Effector CD8-positive, alpha-beta T cell (primary cell): ENCODE measurements at regions not wholly inside any gene's neighbourhood (a gene's known extent, or its start where the extent isn't known, plus 50 kb on each side); places are given as distances from the start of the nearest gene placed in this dataset.

Experiments
- DNase-seq: peaks from one replicate; lab custom pipeline; 2025; lab: John Stamatoyannopoulos, UW

DNA sequence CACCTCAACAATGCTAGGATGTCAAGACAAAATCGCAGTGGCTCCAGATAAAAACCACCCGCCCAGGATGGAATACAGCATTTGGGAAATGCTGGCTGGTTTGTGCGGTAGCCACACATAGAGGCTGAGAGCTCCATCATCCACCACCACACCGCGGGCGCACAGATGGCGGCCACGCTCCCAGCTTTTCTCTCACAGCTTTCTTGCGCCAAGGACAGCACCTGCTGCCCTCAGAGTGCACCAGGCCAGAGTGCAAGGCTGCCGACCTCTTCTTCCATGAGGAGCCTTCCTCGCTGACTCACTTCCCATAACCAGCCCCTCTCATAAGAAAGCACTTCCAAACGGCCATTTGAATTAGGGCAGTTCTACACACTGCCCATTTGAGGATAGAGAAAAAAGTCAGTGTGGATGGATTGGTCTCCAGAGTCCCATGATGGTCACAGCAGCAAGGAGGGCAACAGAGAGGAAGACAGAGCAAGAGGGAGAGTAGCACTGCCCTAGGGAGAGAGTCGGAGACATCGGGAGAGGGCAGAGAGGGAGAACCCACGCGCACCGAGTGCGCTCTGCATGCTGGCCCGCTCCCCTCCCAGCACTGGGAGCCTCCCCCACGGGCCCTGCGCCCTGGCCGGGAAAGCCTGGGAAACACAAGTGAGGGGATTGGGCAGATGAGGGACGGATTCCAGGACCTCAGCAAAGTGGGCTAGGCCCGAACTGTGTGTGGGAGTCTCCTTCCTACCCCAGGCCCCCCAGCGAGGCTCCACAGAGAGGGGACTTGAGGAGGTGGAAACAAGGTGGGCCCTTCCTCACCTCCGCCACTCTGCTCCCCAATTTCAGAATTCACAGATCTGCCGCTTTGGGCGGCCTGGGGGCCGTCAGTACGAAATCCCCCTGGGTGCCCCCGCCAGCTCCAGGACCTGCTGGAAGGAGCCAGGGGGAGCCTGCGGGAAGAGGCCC, 156.9 kb downstream of the USP12 start:
- no peak for DNase-seq

DNA sequence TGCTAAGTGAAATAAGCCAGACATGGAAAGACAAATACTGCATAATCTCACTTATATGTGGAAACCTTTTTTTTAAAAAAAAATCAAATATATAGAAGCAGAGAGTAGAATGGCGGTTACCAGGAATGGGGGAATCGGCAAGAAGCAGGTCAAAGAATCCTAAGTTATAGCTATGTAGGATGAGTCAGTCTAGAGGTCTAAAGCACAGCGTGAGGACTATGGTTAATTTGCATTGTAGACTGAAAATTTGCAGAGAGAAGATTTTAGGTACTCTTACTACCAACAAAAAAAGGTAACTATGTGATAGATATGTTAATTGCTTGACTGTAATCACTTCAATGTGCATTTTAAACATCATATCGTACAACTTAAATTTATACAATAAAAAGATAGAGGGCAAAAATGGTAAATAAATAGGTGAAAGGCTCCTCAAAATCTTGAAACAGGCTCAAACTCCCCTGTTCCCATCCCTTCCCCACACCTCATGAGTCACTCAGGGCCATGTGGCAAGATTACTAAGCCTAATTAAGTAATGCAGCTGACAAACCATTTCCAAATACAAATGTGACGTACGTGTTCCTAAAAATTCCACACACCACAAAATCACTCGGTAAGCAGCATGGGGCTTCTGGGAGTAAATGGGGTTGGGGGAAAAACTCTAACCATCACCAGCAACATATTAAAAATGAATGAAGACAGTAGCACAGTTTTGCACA, 159.0 kb downstream of the USP12 start:
- DNase-seq: no peak

DNA sequence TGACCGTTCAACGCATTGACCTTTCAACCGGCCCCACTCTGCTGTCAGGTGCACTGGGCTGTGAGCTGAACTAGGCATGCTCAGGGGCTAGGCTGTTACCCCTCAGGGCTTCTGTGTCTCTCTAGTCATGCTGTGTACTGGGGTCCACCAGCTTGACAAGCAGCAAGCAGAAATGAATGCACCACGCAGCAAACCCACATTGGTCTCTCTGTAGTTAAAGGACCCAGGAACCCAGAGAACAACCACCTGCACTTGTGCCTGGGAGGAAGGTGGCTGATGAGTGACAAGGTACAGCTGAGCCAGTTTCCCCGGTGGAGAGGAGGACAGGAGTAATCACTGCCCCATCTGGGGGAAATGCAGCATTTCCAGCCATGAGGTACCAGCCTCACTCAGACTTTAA, 159.9 kb downstream of the USP12 start:
- DNase-seq: no peak

DNA sequence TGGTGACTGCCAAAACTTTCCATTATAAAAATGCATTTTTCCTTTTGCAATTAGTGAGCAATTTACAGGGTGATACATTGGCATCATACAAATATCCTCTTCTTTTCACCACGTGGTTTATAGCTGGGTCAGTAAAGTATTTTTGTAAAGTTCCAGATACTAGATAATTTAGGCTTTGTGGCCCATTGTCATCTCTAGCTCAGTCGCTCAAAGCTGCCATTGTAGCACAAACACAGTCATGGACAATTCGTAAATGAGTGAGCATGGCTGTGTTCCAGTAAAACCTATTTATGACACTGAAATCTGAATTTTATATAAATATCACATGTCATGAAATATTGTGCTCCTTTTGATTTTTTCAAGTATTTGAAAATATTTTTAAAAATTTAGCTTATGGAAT, 162.9 kb downstream of the USP12 start:
- DNase-seq: no peak

DNA sequence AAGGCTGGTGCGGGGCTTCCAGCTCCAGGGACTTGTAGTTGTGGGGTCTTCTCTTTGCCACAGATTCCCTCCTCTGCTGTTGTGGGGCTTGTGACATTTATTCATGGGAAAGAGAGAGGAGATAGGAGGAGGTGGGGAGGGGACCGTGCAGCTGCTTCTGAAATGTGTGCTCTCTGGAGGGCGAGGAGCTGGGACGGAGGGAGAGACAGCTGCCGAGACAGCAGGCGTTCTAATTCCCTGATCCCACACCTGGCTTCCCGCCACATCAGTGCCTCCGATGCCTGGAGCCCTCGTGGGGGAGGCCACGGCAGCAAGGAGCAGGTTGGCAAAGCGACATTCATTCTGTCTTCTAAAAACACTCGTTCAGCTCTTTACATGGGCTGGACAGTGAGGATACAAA, 164.4 kb downstream of the USP12 start:
- DNase-seq: no peak

DNA sequence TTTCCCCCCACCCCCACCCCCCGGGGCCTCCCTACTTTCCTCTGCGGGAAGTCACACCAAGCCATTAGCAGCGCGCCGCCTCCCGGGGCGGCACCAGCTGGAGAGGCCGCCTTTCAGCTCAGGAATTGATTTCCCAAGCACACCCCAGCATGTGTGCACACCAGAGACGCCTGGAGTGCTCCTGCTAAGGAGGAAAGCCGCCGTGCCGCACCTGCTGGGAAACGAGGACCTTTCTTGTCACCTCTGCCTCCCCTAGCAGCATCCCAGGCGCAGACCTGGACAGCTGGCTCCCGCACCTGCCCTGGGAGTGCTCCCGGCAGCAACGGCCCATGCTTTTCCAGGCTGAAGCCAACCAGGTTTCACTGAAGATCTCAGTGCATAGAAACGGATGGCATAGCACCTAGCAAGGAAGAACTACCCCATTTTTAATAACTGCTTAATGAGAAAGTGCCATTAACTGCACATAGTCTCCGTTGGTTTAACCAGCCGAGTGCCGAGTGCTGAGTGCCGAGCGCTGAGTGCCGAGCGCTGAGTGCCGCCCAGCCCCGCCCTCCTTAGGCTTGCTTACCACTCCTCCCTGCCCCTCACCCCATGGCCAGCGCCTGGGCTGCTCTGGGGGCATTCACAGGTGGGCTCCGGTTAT, 165.0 kb downstream of the USP12 start:
- DNase-seq: no peak

DNA sequence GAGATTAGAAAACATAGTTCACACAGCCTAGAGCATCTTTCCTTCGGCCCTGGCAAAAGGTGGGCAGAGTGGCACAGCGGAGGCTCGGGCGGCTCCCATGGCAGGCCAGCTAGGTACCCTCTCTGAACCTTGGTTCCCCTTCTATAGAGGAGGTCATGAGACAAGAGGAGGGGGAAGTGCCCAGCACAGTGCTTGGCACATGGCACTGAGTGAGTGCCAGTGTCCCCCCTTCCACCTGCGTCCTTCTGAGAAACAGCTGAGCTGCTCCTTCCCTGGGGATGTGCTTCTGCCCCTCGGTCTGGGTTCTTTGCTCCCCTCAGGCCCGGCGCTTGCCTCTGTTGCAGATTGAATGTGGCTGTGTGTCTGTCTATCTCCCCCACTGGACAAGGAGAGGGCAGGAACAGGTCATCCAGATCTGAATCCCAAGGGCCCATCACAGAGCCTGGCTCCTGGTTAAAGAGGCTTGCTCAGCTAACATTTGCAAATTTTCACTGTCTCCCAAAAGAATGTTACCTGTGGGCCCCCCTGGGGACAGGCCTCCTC, 165.6 kb downstream of the USP12 start:
- no peak for DNase-seq

DNA sequence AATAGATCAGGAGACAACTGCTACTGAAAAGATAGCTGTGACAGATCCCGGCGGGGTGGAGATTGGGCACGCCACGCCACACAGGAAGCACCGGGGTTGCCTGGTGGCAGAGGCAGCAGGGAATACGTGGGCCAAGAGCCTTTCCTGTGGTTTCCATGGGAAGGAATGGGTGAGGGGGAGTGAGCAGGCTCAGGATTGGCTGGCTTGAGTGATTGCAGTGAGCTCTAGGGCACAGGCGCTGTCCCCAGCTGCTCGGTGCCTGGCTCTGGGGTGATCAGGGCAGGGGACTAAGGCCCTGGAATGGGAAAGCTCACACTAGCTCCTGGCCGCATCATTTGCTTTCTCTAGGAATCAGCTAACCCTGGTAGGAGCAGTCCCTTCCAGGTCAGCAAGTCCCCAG, 166.1 kb downstream of the USP12 start:
- no peak for DNase-seq

DNA sequence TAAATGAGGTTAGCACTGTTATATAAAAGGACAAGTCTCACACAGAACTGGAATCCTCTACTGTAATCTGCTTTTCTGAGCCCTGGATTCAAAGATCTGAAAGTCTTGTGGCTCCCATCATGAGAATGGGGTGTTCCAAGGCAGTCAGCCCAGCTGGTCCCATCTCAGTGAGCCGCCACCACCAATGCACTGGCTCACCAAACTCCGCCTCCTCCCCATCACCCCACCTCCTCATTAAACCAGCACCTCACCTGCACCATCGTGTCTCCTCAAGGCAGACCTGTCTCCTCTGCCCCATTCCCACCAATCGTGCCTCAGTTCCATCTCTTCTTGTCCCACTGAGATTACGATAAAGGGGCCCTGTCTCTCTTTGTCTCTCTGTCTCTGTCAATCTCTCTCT, 166.7 kb downstream of the USP12 start:
- DNase-seq: no peak

DNA sequence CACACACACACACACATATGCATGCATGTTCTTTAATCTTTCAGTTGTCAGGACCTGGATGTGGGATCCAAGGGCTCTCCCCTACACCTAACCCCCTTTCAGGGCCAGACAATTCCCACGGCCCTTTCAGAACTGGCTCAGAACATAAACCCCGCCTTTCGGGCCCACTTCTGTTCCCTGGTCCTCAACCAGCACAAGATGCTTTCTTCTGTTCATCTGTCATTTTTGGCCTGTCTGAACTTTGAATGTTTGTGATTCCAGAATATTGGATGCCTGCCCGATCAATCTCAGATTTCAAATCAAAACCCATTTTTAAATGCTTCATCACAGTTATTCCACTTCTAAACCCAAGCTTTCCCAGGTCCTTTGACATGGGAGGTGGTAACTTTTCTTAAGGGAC, 167.3 kb downstream of the USP12 start:
- no peak for DNase-seq

DNA sequence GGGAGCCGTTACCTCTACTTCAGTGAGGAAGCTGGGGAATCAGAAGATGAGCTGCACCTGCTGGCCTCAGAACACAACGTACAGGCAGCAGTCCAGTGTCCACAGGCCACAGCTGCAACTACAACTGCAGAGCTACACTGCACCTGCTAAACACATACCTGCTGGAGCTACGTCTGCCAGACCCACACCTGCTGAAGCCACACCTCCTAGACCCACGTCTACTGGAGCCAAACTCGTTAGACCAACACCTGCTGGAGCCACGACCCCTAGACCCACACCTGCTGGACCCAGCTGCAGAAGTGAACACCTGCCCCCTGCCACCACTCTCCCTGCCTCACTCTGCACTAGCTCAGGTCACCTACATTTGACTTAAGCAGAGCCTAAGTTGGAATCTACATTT, 169.9 kb downstream of the USP12 start:
- no peak for DNase-seq

DNA sequence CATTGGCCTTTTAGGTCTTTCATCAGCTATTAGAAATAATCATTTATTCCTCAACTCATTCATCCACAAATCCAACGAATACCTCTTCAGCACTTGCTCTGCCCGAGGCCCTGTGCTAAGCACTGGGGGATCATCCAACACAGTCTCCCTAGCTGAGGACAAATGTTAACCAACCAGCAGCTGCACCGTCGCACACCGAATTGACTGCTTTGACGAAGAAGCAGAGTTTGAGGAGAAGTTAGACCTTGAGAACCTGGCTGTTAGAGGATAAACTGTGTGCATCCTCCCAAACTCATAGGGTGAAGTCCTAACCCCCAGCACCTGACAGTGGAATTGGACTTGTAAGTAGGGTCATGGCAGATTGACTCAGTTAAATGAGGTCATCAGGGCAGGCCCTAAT, 170.9 kb downstream of the USP12 start:
- no peak for DNase-seq

DNA sequence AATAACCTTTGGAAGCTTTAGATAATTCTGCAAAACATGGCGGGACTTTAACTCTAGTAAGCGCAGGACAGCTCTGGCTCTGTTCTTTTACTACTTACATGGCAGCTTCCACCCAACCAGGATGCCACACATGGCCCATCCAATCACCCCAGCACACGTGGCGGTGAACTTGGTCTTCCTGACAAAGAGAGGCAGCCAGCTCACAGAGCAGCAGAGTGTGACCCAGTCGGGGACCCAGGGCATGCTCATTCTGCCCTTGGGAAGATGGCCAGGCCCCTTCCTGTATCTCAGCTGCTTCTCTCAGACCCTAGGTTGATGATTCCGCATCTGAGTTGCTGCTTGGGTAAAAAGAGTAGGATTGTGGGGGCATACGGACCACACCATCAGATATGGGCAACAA, 172.1 kb downstream of the USP12 start:
- DNase-seq: no peak

DNA sequence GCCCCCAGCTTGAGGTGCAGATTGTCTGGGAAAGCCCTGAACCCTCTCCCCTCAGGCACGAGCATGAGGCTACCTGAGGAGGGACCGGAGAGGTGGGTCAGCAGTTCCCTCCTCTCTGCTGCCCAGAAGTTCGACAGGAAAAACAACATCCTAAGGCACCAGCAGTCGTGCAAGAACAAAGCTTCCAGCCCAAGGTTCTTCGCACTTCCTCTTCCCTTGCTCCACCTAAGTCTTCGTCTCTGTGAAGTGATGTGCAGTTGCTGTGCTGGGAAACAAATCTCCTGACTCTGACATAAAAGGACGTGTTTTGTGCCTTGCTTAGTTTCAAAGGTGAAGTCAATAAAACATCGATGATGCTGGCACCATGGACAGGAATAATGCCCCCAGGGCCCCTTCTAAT, 173.3 kb downstream of the USP12 start:
- DNase-seq: no peak

DNA sequence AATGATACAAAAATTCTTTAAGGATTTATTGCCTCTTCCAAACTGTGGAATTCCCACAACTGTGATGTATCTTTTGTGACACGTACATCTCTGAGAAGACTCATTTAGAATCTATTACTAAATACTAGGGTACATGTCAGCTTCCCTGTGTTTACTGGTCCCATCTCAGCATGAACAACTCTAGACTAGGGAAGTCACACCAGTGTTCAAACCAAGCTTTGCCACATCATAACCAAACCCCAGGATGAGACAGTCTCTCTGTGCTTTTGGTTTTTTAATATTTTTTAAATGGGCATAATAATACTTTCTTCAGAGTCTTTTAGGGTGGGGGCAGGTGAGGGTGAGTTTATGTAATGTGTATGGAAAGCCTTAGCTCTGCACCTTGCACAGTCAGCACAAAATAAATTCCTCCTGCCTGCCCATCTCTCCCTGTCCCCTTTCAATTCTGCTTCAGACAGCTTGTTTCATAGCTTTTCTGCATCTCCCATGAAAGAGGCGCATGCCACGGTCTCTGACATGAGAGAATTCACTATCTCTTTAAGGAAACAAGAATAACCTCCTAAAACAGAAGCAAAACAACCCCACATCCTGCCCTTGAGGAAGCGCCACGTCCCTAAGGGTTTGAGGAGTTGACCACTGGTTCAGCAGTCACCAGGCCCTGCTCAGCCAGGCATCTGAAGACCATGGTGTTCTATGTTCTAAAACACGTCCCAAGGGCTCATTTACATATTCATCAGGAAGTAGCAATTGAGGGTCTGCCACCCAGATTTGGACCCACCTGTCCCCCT, 174.5 kb downstream of the USP12 start:
- no peak for DNase-seq

DNA sequence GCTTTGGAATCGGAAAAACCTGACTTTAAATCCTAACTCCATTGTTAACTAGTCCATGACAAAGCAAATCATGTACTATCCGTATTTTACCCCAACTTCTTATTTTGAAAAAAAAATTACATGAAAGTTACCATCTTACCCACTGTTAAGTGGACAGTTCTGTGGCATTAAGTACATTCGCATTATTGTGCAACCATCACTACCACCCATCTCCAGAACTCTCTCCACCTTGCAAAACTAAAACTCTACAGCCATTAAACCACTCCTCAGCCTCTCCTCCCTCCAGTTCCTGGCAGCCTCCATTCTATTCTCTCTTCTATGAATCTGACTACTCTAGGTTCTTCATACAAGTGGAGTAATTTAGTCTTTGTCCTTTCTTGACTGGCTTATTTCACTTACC, 176.5 kb downstream of the USP12 start:
- DNase-seq: no peak

DNA sequence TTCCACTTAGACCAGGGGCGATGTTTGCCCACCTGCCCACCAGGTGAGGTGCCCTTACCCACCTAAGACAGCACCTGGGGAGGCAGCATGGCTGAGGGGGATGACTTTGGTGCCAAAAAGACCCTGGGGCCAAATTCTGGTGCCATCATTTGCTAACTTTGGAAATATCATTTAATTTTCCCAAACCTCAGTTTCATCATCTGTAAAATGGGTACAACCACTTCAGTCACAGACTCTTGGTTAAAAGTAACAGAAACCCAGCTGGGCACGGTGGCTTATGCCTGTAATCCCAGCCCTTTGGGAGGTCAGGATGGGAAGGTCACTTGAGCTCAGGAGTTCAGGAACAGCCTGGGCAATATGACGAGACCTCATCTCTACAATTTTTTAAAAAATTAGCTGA, 177.8 kb downstream of the USP12 start:
- DNase-seq: no peak

DNA sequence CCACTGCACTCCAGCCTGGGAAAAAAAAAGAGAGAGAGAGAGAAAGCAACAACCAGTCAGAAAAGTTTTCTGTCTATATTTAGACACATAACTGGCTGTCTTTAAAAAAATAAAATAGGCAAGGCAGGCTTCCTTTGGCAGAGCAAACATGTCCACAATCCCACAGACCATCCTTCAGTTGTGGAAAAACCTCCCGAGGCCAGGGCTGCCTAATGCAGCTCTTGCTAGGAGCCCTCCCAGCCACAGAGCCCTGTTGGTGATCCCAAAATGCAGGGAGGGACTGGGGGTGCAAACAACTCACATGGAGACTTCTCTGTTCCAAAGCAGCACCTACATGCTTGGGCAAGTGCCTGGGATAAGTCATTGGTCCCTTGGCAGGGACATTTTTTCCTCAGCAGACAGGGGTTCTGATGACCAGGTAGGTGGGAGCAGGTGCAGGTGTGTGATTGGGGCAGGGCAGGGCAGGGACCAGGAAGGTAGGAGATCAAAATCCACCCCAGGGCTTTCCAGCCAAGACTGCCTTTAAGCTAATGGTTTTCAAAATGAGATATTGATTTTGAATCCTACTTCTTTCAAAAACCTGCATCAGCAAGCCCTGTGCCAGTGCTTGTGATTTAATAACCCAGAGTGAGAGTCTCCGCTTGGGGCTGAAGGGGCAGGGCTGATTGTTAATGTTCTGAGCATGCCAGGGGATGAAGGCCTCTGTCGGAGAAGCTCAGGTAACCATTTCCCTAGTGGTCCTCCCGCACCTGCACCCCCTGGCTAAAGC, 178.5 kb downstream of the USP12 start:
- DNase-seq: no peak

DNA sequence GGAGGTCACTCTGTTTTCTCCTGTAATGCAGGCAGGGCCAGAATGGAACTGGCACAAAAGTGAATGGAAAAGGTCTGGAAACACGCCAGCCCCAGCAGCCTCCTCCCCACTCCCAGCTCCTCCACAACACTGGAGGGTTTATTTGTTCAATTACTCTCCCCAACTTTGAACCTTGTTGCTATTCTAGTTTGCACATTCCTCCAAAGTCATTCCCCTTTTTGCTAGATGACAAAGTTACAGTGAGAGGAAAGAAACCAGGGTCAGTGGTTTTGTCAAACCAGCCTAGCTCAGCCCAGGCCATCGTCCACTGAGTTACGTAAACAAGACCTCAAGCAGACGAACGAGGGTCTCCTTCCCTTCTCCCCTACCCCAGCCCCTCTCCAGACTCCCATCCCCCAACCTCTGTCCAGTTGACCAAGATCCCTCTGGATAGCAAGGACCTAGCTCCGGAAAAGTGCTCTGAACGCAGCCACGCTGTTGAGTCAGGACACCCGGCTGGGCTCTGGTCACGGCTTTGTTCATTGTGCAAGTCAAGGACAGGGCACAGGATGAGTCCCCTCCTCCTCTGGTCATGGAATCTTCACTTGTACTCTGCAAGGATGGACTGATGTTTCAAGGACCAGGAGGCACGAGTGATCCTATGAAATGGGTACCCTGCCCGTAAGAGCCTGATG, 180.0 kb downstream of the USP12 start:
- no peak for DNase-seq

DNA sequence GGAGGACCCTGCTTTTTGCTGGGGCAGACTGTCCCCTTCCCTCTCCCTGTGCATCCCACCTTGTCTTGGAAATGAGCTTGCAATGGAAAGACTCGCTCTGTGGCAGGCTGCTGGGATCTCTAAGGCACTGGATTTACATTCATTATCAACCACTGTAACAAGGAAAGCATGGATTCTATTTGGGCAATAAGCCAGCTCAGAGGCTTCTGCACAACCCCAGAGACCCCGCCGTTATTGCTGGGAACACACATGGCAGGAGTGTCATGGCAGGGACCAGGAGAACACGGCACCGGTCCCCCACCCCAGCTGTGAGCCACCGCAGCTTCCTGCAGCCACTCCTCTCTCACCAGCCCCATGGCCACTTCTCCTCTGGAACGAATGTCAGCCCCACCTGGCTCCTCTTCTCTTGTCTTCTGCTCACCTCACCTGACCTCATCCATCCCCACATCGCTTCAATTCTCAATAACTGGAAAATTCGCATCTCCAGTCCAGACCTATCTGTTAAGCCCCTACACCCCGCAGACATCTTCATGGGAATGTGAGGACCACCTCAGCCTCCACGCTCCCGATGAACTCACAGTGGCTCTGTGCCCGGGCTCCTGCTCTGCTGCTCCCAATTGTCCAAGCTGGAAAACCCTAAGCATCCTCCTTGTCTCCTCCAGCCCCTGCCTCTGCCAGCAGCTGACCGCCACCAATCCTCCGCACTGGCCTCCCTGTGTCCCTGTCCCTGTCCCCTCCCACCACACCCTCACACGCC, 181.5 kb downstream of the USP12 start:
- no peak for DNase-seq
